K562 (cell line): ENCODE measurements at regions not wholly inside any gene's neighbourhood (a gene's known extent, or its start where the extent isn't known, plus 50 kb on each side); places are given as distances from the start of the nearest gene placed in this dataset.

ENCODE experiments used
- ATAC-seq: fragments of 200-7000 bp; cut with Tn5 transposase; 3 replicates; pipeline ENCODE4 v1.9.1; 2020; ENCODE audit warnings: moderate library complexity
- BruUV-seq: library from RNA; stranded (reverse); fragments of 400-500 nt; replicated peaks from 2 replicates; lab custom pipeline; 2021; lab: Mats Ljungman, UMichigan
- CTCF ChIA-PET: fragments of 300-600 bp; formaldehyde crosslinking; extraction: SDS; loops from one replicate; lab custom pipeline; 2021; ENCODE audit warnings: low intra/inter-chr PET ratio; lab: Yijun Ruan, JAX
- POLR2A ChIA-PET: fragments of 300-600, 350-650 bp; sonication (Branson Sonifier 250); formaldehyde crosslinking; extraction: SDS; loops from one replicate; lab custom pipeline; 2021; ENCODE audit warnings: antibody characterized with exemption, inconsistent platforms; lab: Yijun Ruan, JAX
- DNase-seq, 4 experiments: peaks; one replicate each; pipeline versions ENCODE4 v3.0.0 to v3.0.0-alpha.2; 2011 to 2018; ENCODE audit warnings: low spot score in 3 of 4, mixed read lengths in 3 of 4; ENCODE audit errors: extremely low read depth in 1 of 4
- FAIRE-seq: peaks from 2 replicates; lab custom pipeline; 2011; peaks lifted over from hg19 to GRCh38; lab: Jason Lieb, UNC
- H2AFZ ChIP-seq: 2 replicates; pipeline ENCODE4 v1.6.0; 2011; ENCODE audit warnings: low read depth, low read length, control low read depth, inconsistent platforms
- H3K27ac ChIP-seq: fragments of 200-600 bp; 3 replicates; pipeline ENCODE4 v1.8.0; 2011; ENCODE audit warnings: low read depth, mild to moderate bottlenecking, control low read depth, inconsistent platforms, low read length, moderate library complexity, mixed read lengths; ENCODE audit errors: extremely low read depth
- H3K27me3 ChIP-seq, 2 experiments: fragments of 300-600 bp in 1 of 2; 2 replicates in 1 of 2; 3 replicates in 1 of 2; pipeline versions ENCODE4 v1.6.0 to v1.8.0; 2011; ENCODE audit warnings: inconsistent platforms in 2 of 2, low read length in 2 of 2, mild to moderate bottlenecking in 1 of 2, mixed read lengths in 1 of 2, moderate library complexity in 1 of 2; ENCODE audit not compliant: control insufficient read depth in 2 of 2, insufficient read depth in 2 of 2
- H3K36me3 ChIP-seq: fragments of 300-600 bp; 3 replicates; pipeline ENCODE4 v1.8.0; 2011; ENCODE audit warnings: mild to moderate bottlenecking, low read length, inconsistent platforms; ENCODE audit not compliant: control insufficient read depth, insufficient read depth
- H3K4me1 ChIP-seq, 2 experiments: fragments of 200-600 bp in 1 of 2; replicated peaks in 1 of 2; 2 replicates in 1 of 2; 3 replicates in 1 of 2; pipeline versions ENCODE4 v1.5.1 to v1.8.0; 2011; ENCODE audit warnings: inconsistent platforms in 2 of 2, low read length in 2 of 2, mild to moderate bottlenecking in 1 of 2, mixed read lengths in 1 of 2, moderate library complexity in 1 of 2; ENCODE audit not compliant: control insufficient read depth in 2 of 2, insufficient read depth in 2 of 2
- H3K4me2 ChIP-seq: 2 replicates; pipeline ENCODE4 v1.6.1; 2011; ENCODE audit warnings: low read length, control low read depth, inconsistent platforms, mixed read lengths; ENCODE audit not compliant: insufficient read depth
- H3K4me3 ChIP-seq: fragments of 200-600 bp; sonication (generic), shearing (Covaris generic); 2 replicates; pipeline ENCODE4 v1.5.1; 2016; ENCODE audit warnings: control low read depth, inconsistent platforms
- H3K79me2 ChIP-seq: fragments of 200-600 bp; 3 replicates; pipeline ENCODE4 v1.8.0; 2011; ENCODE audit warnings: low read length, inconsistent platforms; ENCODE audit not compliant: control insufficient read depth, insufficient read depth
- H3K9ac ChIP-seq, 2 experiments: 2 replicates each; pipeline versions ENCODE4 v1.6.0 to v1.6.1; 2011; ENCODE audit warnings: low read depth in 2 of 2, low read length in 2 of 2, control low read depth in 1 of 2, inconsistent platforms in 1 of 2, mild to moderate bottlenecking in 1 of 2, mixed read lengths in 1 of 2; ENCODE audit not compliant: insufficient read depth in 1 of 2
- H3K9me1 ChIP-seq: one replicate; pipeline ENCODE4 v1.6.0; 2011; ENCODE audit warnings: inconsistent platforms, mild to moderate bottlenecking, low read length, moderate library complexity; ENCODE audit not compliant: control insufficient read depth, insufficient read depth
- H3K9me3 ChIP-seq: replicated peaks from 2 replicates; pipeline ENCODE4 v1.5.1; 2011; ENCODE audit warnings: low read depth, low read length, inconsistent platforms; ENCODE audit not compliant: control insufficient read depth, insufficient read depth
- H4K20me1 ChIP-seq: replicated peaks from 2 replicates; pipeline ENCODE4 v1.6.1; 2011; ENCODE audit warnings: low read length, inconsistent platforms, mixed read lengths; ENCODE audit not compliant: control insufficient read depth, insufficient read depth
- E2F4 ChIP-seq: sonication (generic); formaldehyde crosslinking; IDR thresholded peaks from 2 replicates; pipeline ENCODE4 v1.8.0; 2022; ENCODE audit warnings: mild to moderate bottlenecking, low read depth, missing genetic modification reagents
- EGR1 ChIP-seq: fragments of 450-650 bp; conservative IDR thresholded peaks from 2 replicates; pipeline ENCODE4 v1.6.1; 2017; ENCODE audit warnings: mild to moderate bottlenecking
- HCFC1 ChIP-seq: IDR thresholded peaks from 2 replicates; pipeline ENCODE4 v1.6.1; 2012; ENCODE audit warnings: low read depth, low read length, improper control_type of control experiment
- RBM25 ChIP-seq: fragments of 200-400 bp; formaldehyde crosslinking; IDR thresholded peaks from 2 replicates; pipeline ENCODE4 v1.6.1; 2018; ENCODE audit warnings: low read length, low read depth, moderate library complexity; ENCODE audit not compliant: severe bottlenecking
- USF2 ChIP-seq: sonication (generic); formaldehyde crosslinking; IDR thresholded peaks from 2 replicates; pipeline ENCODE4 v1.5.0; 2020; ENCODE audit warnings: missing genetic modification reagents
- YBX1 ChIP-seq: fragments of 450-650 bp; IDR thresholded peaks from 2 replicates; pipeline ENCODE4 v1.7.1; 2016; ENCODE audit warnings: mild to moderate bottlenecking
- ZNF280B ChIP-seq: fragments of 250-450 bp; sonication (Bioruptor Pico); IDR thresholded peaks from 2 replicates; pipeline ENCODE4 v1.5.1; 2021; ENCODE audit warnings: mild to moderate bottlenecking
- ZNF589 ChIP-seq: fragments of 200-800 bp; sonication (Bioruptor generic); IDR thresholded peaks from 2 replicates; pipeline ENCODE4 v1.6.1; 2016; ENCODE audit warnings: low read depth, missing genetic modification characterization, missing compliant biosample characterization
- WGBS: fragments of 100-300 bp; shearing (Covaris generic); methylation state at CpG from one replicate; pipeline ENCODE4 v1.1.6; 2016; ENCODE audit warnings: low coverage, mixed read lengths; ENCODE audit not compliant: insufficient coverage; ENCODE audit errors: missing lambda C conversion rate; 5-methylcytosine and 5-hydroxymethylcytosine counted together
- in situ Hi-C: fragments of 300-500 bp; cut with MboI; formaldehyde crosslinking; loops from 4 replicates; pipeline ENCODE4 v1.15.0; 2018; ENCODE audit warnings: inconsistent platforms, mixed read lengths
- intact Hi-C: fragments of 100-400 bp; cut with micrococcal nuclease; formaldehyde crosslinking; loops from 2 replicates; pipeline ENCODE4 v1.14.2; 2022

- H3K9me3 ChIP-seq, result no peaks in the 10 kb centered on the region
- H3K9me1 ChIP-seq, result no peaks in the 10 kb centered on the region
- DNase-seq (no peak), ATAC-seq (no peak), FAIRE-seq (no peak)
- ChIA-PET POLR2A (no interaction called here), CTCF (no interaction called here)
- in situ Hi-C loops (no loop called here), intact Hi-C loops (no loop called here)
- BruUV-seq, result no TSS peak
- H3K27ac ChIP-seq, result no peak overlapping the region
- H3K4me2 ChIP-seq, result no peak overlapping the region
- WGBS, result 0% methylated on average over 4 of the region's 4 CpGs
- H3K9ac ChIP-seq, result no peak overlapping the region
- no peaks in the 10 kb centered on the region for H3K79me2 ChIP-seq
- no peak overlapping the region for H3K4me3 ChIP-seq
- no peaks in the 10 kb centered on the region for H3K36me3 ChIP-seq
- no peak overlapping the region for H2AFZ ChIP-seq
- TF ChIP-seq USF2 (CRISPR knock-in tag) (no peak), EGR1 (no peak), HCFC1 (no peak), E2F4 (CRISPR knock-in tag) (no peak), YBX1 (no peak), ZNF589 (no peak), ZNF280B (CRISPR knock-in tag) (no peak), RBM25 (no peak)
- H3K4me1 ChIP-seq, result no peaks in the 10 kb centered on the region
- no peaks in the 10 kb centered on the region for H4K20me1 ChIP-seq
- H3K27me3 ChIP-seq, result no peaks in the 10 kb centered on the region
These were observed 93.3 kb upstream of the ZNF98 start for GRCh38 chr19:22515435-22515834.
